DMS 273 treated with DMSO at 0.1 percent for 48 hours (cell line): ENCODE measurements at regions not wholly inside any gene's neighbourhood (a gene's known extent, or its start where the extent isn't known, plus 50 kb on each side); places are given as distances from the start of the nearest gene placed in this dataset.

Source experiments
- DNase-seq: peaks from one replicate; lab custom pipeline; 2025; lab: John Stamatoyannopoulos, UW

GRCh38 chr12:113658006-113658655, 186.5 kb upstream of the LHX5 start:
- DNase-seq, result no peak

DNA sequence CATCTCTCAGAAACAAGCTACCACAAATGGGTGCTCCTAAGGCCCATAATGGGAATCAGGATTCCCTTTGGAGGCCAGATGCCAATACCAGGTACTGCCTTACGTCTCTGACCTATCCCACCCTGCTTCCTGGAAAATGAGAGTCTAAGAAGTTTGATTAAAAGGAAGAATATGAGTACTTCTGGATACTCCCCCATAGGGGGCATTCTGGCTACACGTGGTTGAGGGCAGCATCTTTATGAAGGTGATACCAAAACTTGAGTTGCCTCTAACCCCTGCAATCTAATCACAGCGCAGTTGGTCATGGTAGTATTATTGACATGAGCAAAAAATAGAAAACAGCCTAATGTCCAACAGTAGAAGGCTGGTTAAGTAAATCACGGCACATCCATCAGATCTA, 184.2 kb upstream of the LHX5 start:
- no peak for DNase-seq

DNA sequence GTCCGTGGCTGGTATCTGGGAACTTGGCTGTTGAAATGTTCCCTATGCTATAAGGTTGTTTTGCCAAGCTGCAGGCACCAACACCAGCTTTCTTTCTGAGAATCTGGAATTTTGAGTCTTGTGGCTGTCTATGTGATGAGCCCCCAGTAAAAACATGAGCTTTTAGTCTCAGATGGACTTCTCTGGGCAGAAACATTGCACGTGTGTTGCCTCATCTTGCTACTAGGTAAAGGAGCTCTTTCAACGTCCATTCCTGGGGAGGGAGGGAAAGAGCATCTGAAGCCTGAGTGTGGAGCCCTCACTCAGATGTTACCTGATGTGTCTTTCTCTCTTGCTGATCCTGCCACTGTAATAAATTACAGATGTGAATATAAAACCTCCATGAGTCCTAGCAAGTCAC, 183.8 kb upstream of the LHX5 start:
- no peak for DNase-seq

- DNase-seq, result no peak
Measured at GRCh38 chr12:113651662-113652061, 180.0 kb upstream of the LHX5 start.

DNA sequence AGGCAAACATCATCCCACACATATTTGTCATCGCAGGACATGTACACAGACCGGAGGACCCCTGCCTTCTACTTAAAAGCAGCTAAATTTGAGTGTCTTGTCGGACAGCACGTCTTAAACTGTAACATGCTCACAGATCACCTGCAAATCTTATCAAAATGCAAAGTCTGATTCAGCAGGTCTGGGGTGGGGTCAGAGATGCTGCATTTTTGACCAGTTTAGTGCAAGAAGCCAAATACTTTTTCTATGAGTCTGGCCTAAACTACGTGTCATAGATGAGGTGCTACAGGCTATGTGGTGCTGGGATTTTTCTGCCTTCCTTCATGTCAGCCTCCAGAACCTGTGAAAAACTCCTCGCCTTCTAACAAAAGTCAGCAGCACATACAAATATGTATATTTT, 178.8 kb upstream of the LHX5 start:
- DNase-seq, result no peak

GRCh38 chr12:113649256-113649830, 177.7 kb upstream of the LHX5 start:
- no peak for DNase-seq

DNA sequence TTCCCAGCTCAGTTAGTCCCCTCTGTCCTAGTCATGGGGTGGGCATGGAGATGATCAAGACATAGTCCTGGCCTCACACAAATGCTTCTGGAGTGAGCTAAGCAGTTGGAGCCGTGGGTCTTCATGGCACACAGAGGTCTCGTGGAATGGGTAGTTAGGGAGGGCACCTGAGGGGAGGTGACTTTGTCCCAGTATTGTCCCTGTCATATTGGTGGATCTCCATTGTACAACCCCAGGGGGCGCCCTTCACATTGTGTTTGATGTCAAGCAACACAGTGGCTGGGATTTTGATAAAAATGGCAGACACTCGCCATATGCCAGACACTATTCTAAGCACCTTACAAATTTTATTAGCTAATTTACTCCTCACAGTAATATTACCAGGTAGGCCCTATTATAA, 175.4 kb upstream of the LHX5 start:
- DNase-seq, result no peak

DNA sequence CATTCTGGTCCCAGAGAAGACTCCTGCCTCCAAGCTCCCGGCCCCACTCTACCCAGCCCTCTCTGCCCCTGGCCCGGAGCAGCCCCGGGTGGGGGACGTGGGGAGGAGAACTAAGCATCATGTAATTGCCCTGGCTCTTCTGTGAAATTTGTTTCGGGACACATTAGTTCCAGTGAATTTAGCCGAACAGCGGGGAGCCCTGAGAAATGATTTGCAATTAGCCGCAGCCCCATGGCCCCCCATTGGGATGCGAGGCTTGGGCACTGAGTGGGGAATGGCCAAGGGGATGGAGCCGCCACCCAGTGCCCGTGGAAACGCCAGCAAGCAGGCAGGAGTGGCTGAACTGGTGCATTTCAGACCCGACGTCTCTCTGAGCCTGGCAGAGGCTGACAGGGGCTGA, 173.9 kb upstream of the LHX5 start:
- no peak for DNase-seq

DNA sequence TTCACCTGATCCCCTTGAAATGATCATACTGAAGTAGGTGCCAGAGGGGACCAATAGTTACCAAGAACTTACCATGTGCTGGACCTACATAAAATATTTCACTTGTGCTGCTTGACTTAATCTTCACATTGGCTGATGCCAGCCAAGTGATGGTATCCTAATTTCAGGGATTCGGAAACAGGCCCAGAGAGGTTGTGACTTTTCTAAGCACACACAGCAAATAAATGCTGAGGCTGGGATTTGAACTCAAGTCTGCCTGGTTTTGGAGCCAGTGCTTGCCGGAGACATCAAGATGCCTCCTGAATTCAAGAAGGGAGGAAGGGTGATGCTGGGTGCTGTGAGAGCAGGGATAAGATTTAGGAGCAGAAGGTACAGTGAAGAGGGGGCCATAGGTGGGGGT, 173.5 kb upstream of the LHX5 start:
- DNase-seq, result no peak

DNA sequence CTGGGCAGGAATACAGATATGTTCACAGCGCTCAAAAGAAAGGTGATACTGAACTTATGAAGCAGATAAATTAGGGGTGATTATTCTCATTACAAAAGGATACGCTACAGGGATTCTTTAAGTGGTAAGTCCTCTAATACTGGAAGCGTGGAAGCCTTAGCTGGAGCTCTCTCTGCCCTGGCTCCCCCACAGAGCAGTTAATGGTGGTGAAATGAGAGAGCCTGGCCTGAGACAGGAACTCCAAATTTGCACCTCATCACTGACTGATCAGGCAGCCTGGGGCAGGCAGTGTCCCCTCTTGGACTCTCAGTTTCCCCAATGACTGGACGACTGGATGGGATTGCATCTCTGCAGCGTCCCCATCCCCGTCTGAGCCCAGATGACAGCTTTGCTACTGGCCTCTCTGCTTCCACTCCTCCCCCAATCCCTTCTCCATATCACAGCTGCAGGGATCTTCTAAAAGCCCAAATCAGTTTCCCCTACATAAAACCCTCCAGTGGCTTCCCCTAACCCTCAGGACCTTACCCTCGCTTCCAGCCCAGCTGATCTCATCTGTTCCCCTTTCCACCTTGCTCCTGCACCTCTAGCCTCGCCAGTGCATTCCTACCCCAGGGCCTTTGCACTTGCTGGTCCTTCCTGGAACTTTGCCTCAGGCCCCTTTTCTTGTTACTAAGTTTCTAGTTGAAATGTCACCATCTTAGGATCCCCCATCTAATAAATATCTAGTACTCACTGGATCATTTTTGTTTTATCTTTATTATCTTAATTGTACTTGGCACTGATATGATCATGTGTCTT, 171.7 kb upstream of the LHX5 start:
- DNase-seq, result no peak

DNA sequence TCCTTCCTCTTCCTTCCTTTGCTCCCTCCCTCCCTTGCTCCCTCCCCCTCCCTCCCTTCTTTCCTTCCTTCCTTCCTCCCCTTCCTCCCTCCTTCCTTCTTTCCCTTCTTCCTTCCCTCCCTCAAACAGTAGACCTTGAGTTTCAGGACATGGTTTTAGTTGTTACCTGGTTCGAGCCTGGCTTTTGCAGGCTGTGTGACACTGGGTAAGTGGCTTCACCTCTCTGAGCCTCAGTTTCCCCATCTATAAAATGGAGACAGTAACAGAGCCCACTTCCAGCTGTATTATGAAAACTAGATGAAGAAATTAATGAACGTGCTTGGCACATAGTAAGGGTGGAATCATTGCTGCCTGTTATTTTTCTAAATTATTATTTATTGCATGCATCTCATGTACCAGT, 171.0 kb upstream of the LHX5 start:
- DNase-seq, result no peak

DNA sequence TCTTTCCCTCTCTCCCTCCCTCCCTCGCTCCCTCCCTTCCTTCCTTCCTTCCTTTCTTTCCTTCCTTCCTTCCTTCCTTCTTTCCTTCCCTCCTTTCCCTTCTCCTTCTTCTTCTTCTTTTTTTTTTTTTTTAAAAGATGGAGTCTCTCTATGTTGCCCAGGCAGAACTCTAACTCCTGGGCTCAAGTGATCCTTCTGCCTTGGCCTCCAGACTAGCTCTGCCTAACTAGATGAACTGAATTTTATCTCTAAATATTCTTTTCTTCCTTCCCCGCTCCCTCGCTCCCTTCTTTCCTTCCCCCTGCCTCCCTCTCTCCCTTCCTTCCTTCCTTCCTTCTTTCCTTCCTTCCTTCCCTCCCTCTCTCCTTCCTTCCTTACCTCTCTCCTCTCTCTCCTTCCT, 170.5 kb upstream of the LHX5 start:
- no peak for DNase-seq

GRCh38 chr12:113641426-113642030, 169.9 kb upstream of the LHX5 start:
- DNase-seq, result no peak

DNA sequence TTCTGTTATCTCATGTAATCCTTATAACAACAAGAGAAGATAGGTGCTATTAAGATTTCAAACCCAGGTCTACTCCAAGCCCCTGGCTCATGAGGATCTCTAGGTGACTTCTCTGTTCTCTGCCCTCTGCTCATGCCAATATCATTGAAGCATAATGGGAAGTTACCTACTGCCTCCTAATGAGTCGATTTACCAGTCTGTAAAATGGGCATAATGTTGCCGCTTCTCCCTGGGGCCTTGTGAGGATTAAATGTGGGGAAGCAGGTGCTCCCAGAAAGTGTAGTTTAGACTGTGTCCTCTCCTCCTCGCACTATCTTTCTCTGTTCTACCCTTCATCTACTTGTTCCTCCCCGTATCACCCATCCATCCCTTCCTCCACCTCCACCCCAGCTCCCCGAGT, 169.2 kb upstream of the LHX5 start:
- no peak for DNase-seq

- DNase-seq, result no peak
Measured at GRCh38 chr12:113639474-113639873, 167.8 kb upstream of the LHX5 start.

- no peak for DNase-seq
Measured at GRCh38 chr12:113638460-113638775, 166.7 kb upstream of the LHX5 start.

DNA sequence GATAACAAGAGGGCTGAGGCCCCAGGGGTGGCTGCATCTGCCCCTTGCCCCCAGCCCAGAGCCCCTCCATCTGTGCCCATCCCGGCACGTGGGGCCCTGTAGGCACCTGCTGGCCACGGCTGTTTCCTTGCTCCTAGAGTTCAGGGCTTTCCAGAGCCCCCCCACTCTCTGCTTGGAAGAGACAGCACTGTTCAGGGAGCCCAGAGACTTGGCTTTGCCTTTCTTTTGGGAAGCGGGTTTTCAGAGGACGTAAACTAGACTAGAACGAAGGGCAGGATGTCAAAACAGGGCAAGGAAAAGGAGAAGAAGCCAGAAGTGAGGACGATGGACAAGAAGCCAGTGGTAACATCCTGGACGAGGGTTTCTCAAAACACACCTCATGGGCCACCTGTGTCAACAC, 163.3 kb upstream of the LHX5 start:
- no peak for DNase-seq

GRCh38 chr12:113634474-113634873, 162.8 kb upstream of the LHX5 start:
- no peak for DNase-seq

DNA sequence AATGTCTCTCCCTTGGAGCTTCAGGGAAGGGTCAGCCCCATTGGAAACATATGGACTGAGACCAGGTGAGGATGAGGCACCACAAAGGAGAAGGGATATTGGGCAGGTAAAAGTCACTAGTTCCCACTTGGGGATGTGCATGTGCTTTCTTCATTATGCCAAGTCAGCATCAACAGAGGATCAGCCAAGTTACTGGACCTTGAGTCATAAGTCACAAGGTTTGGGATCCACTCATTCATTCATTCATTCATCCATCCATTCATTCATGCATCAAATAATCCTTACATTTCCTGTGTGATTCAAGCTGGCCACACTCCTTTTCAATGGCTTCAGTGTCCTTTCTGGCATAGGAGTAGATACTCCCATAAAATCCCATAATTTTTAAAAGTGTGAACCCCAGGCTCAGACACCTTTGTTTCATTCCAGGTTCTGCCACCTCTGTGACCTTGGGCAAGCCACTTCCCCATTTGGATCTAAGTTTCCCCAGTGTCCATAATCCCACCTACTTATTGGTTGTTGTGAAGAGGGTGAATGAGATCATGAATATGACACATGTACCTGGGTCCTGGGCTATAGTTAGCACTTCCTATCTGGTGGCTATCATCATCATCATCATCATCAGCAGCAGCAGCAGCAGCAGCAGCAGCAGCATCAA, 162.1 kb upstream of the LHX5 start:
- no peak for DNase-seq

DNA sequence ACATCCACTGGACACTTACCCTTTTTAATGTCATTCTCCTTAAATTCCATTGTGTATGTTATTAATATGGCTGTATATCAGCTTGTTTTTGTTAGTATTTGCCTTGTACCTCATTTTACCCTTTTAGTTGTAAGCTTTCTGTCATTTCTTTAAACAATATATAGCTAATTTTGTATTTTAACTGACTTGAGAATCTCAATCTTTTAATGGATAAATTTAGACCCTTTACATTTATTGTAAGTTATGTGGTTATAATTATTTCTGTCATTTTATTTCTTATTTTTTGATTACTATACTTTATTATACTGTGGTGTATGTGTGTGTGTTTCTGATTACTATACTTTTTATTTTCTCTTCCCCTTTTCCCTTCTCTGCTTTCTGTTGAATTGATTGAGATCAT, 159.0 kb upstream of the LHX5 start:
- DNase-seq, result no peak

DNA sequence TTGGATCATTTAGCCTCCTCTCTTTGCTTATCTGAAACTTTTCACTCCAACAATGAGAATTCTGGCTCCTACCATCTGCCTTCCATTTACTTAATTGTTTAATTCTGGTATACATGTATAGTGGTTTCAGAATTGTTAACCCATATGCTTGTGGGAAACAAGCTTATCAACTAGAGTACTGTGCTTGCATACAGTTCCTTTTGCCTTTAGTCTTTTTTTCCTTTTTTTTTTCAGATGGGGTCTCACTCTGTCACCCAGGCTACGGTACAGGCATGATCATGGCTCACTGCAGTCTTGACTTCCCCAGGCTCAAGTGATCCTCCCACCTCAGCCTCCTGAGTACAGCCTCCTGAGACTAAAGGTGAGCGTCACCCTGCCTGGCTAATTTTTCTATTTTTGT, 153.8 kb upstream of the LHX5 start:
- DNase-seq, result no peak

DNA sequence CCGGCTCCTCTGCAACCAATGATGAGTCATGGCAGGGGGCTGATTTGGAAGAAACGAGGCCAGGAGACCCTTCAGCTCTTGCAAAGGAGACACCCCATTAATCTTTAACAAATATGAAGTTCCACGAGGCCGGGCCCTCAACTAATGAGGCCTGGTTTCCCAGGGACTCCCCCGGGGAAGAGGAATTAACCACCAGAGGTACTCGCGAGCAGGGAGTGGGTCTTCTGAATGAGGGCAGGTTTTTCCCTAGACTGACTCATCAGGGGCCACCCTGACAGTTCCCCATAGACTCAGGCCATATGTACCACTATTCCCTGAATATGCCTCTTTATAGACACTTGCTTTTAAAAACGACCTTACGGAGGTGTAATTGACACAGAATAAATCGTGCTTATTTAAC, 150.7 kb upstream of the LHX5 start:
- DNase-seq, result no peak

- no peak for DNase-seq
Measured at GRCh38 chr12:113620437-113620976, 148.8 kb upstream of the LHX5 start.
